ENCODE measurements at regions not wholly inside any gene's neighbourhood (a gene's known extent, or its start where the extent isn't known, plus 50 kb on each side); places are given as distances from the start of the nearest gene placed in this dataset.

GRCh38 chr5:26192486-26192885 lies 845.9 kb downstream of the CDH9 start:
- H3F3A ChIP-seq (ENCODE audit: control insufficient read depth, insufficient read depth) = no peaks in the 10 kb centered on the region

GRCh38 chr5:26181582-26181981 lies 856.8 kb downstream of the CDH9 start:
- Histone ChIP-seq H3K36me3 (ENCODE audit: control insufficient read depth, low read length) (no peaks in the 10 kb centered on the region), H3K9me3 (ENCODE audit: control insufficient read depth, insufficient read depth, low read length) (no peaks in the 10 kb centered on the region), H3K4me1 (ENCODE audit: control insufficient read depth, low read length) (no peaks in the 10 kb centered on the region), H4K20me1 (ENCODE audit: control insufficient read depth, insufficient read depth, low read depth, low read length) (no peaks in the 10 kb centered on the region), H3K27ac (ENCODE audit: low read depth, low read length) (no peak overlapping the region), H3K4me3 (ENCODE audit: low read length) (no peak overlapping the region), H3K4me2 (ENCODE audit: low read length) (no peak overlapping the region), H3K79me2 (ENCODE audit: control insufficient read depth, low read length) (no peaks in the 10 kb centered on the region), H3F3A (ENCODE audit: control insufficient read depth, insufficient read depth) (no peaks in the 10 kb centered on the region), H3K9me2 (replicated peaks; ENCODE audit: control insufficient read depth, low read length) (no peaks in the 10 kb centered on the region), H3K27me3 (ENCODE audit: control insufficient read depth, low read length) (no peaks in the 10 kb centered on the region)
- TF ChIP-seq CTCF (IDR thresholded peaks at IDR 0.05; ENCODE audit: low read depth, low read length, poor library complexity, severe bottlenecking) (no peak), EZH2phosphoT487 (IDR thresholded peaks at IDR 0.05; ENCODE audit: borderline replicate concordance, low read length) (no peak)

More at GRCh38 chr5:26192486-26192885, 845.9 kb downstream of the CDH9 start:
- Histone ChIP-seq H3K4me2 (ENCODE audit: low read length) (no peak overlapping the region), H3K36me3 (ENCODE audit: control insufficient read depth, low read length) (no peaks in the 10 kb centered on the region), H3K4me3 (ENCODE audit: low read length) (no peak overlapping the region), H3K9me3 (ENCODE audit: control insufficient read depth, insufficient read depth, low read length) (no peaks in the 10 kb centered on the region), H3K79me2 (ENCODE audit: control insufficient read depth, low read length) (no peaks in the 10 kb centered on the region), H3K27ac (ENCODE audit: low read depth, low read length) (no peak overlapping the region), H3K9me2 (replicated peaks; ENCODE audit: control insufficient read depth, low read length) (no peaks in the 10 kb centered on the region), H3K4me1 (ENCODE audit: control insufficient read depth, low read length) (no peaks in the 10 kb centered on the region), H3K27me3 (ENCODE audit: control insufficient read depth, low read length) (no peaks in the 10 kb centered on the region), H4K20me1 (ENCODE audit: control insufficient read depth, insufficient read depth, low read depth, low read length) (no peaks in the 10 kb centered on the region)
- TF ChIP-seq EZH2phosphoT487 (IDR thresholded peaks at IDR 0.05; ENCODE audit: borderline replicate concordance, low read length) (no peak), CTCF (IDR thresholded peaks at IDR 0.05; ENCODE audit: low read depth, low read length, poor library complexity, severe bottlenecking) (no peak)

GRCh38 chr5:26148569-26149107 lies 889.7 kb downstream of the CDH9 start:
- TF ChIP-seq CTCF (IDR thresholded peaks at IDR 0.05; ENCODE audit: low read depth, low read length, poor library complexity, severe bottlenecking) = no peak
- TF ChIP-seq EZH2phosphoT487 (IDR thresholded peaks at IDR 0.05; ENCODE audit: borderline replicate concordance, low read length) = no peak
- H3K4me3 ChIP-seq (ENCODE audit: low read length) = no peak overlapping the region
- H3F3A ChIP-seq (ENCODE audit: control insufficient read depth, insufficient read depth) = no peaks in the 10 kb centered on the region
- H3K27me3 ChIP-seq (ENCODE audit: control insufficient read depth, low read length) = no peaks in the 10 kb centered on the region
- no peak overlapping the region for H3K27ac ChIP-seq (ENCODE audit: low read depth, low read length)
- H3K36me3 ChIP-seq (ENCODE audit: control insufficient read depth, low read length) = no peaks in the 10 kb centered on the region
- no peaks in the 10 kb centered on the region for H3K79me2 ChIP-seq (ENCODE audit: control insufficient read depth, low read length)
- no peaks in the 10 kb centered on the region; the same call in 1 of the 2 replicates for H3K9me3 ChIP-seq (ENCODE audit: control insufficient read depth, insufficient read depth, low read length)
- no peak overlapping the region for H3K4me2 ChIP-seq (ENCODE audit: low read length)
- no peaks in the 10 kb centered on the region for H3K4me1 ChIP-seq (ENCODE audit: control insufficient read depth, low read length)
- no peaks in the 10 kb centered on the region for H3K9me2 ChIP-seq (replicated peaks; ENCODE audit: control insufficient read depth, low read length)
- no peaks in the 10 kb centered on the region for H4K20me1 ChIP-seq (ENCODE audit: control insufficient read depth, insufficient read depth, low read depth, low read length)

All from DOHH2 (cell line).